Anterior cingulate cortex (tissue), 58 donors: ENCODE measurements at regions not wholly inside any gene's neighbourhood (a gene's known extent, or its start where the extent isn't known, plus 50 kb on each side); places are given as distances from the start of the nearest gene placed in this dataset.

Experiments
- DNase-seq, 58 donors: peaks; one replicate each; lab custom pipeline; 2025; lab: John Stamatoyannopoulos, UW

DNA sequence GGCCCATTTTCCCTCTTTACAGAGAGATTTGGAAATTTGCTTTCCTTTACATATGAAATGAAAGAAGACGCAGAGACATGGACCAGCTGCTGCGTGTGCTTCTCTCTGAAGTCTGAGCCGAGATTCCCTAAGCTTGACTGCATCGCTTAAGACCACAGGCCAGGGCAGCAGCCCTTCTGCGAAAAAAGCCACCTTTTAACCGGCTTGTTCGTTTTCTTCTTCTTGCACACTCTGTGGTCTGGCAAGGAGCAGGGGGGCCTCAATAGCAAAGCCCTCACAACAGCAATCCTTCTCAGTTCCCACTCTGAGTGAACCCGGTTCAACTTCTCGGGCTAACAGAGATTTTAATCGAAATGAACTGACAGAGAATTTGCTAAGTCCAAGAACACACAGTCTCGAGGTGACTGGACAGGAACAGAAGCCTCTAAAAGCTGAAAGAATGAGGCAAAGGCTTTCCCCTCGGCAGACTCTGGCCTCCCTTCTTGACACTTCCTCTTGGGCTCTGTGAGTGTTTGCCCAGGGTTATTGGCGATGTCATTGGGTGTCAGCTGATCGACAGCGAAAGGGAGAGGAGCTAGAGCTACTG, 512.9 kb upstream of the KLF4 start:
- no peak for DNase-seq

DNA sequence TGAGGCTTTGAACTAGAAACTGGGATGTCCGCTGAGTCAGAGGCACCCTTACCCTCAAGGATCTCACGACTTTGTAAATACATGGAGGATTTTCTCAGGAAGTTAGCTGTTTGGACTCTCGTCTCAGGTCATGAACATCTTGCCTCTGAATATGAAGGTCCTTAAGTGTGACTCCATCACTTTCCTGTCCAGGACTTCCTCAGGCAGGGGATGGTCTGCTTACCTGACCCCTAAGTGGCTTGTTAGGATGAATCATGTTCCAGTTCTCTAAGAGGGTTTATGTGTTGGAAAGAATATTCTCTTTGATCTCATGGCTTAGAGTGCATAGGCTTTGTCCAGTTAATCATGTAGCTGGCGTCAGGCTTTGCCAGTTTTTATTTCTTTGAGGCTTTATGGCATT, 511.7 kb upstream of the KLF4 start:
- no peak for DNase-seq

DNA sequence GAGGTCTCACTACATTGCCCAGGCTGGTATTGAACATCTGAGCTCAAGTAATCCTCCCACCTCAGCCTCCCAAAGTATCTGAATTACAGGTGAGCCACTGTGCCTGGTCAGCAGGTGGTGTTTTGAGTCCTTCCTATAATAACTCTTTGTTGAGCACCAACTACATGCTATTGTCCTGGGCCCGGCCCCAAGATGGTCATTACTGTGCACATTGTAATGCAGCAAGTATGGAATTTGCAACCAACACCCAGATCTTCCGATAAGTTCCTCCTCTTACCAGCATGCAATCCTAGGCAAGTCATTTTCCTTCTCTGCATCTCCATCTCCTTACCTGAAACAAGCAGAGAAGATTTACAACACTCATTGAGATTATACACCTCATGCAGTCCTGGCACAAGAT, 510.3 kb upstream of the KLF4 start:
- DNase-seq = no peak

DNA sequence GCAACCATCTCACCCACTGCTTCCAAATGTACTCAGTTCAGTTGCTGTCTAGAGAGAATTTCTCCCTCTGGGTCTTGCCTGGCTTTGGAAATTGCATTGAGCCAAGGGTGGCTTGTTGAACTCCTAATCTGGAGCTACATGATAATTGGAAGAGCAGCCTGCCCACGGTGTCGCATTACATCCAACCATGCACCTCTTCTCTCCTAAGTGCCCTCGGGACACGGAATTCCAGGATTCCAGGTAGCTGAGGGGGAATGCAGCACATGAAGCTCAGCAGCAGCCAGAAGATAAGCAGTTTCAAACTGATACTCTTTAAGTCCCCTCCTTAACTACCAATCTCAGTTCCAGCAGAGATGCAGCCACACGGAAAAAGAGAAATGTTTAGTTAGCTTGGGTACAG, 509.4 kb upstream of the KLF4 start:
- no peak for DNase-seq

DNA sequence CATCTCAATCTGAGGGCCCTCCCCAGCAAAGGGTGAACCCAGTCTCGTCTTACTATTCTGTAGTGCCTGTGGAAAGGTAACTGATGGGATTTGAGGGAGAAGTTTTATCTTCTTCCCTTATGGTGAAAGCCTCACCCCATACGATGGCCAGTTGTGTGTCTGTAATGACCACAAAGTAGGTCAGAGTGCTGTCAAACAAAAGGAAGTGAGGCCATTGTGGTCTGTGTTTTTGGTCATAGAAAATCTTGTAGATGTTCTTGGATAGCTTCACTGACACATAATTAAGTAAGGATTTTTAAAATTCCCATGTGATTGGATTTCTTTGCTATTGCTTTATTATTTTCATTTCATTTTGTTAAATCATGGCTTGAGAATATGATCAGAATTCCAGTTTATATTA, 505.1 kb upstream of the KLF4 start:
- DNase-seq = no peak

DNA sequence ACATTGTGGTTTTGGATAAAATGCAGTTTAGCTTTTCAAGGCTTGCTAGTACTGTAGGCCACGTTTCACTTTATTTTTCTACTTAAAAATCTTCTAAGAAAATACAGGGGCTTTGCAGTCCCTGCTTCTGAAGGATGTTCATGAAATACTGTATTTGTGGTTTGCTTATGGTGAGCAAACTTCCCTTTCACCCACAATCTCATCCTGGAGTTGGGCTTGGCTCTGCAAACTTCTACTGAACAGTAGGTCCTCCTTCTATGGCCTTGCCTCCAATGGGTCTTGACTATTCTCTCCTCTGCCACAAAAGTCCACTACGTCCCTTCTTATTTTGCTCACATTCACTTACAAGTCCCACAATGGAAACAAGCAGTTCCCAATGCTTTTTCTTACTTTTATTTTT, 502.7 kb upstream of the KLF4 start:
- DNase-seq = no peak

DNA sequence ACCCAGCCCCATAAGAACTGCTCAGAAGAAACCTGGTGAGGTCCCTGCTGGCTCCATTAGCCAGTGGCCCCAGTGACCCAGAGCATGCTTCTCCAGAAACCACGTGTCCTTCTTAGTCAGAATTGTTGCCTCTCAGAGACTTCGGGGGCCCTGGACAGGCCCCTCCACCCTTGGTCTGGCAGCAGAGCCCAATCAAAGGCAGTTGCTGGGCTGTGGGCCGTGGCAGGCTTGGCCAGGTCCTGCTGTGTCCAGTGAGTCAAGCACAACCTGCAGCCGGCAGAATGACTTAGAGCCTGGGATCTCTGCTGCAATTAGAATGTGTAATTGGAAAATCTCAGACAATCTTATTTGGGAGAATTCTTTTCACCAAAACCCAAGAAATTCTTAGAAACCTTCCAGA, 502.0 kb upstream of the KLF4 start:
- peak in 21 of 58 donors; percentile 2 to 62 (median 13) for DNase-seq

DNA sequence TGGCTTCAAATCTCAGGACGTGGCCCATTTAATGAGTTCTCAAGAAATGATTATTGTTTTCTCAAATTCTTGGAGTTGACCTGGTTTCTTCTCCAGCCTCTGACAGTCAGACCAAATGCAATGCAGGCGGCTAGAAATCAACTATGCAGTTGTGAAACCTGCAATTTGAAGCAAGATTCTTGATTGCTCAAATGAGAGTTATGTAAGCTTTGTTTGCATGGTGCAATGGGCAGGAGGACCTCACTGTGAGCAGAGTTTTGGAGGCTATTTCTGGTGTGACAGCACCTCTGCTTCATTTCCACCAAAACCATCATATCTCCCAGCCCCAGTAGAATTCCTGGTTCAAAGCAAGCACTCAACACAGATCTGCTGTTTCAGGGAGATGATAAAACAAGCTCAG, 500.0 kb upstream of the KLF4 start:
- no peak for DNase-seq

DNA sequence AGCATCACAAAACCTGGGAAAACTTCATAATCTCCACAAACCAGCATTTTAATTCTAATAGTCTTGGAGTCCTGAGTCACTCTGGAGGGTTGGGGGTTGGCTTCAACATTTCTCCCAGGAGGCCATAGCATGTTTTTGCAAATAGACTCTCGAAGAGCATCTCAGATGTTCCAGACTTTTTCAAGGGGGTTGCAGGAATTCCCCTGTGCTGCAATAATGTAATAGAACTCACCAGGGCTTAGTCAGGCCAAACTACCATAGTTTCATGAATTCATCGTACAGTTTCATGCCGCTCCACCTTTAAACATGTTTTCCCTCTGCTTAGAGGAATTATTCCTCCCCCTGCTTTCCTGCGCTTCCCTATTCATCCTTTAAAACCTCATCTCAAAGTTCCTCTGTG, 499.5 kb upstream of the KLF4 start:
- DNase-seq = no peak

DNA sequence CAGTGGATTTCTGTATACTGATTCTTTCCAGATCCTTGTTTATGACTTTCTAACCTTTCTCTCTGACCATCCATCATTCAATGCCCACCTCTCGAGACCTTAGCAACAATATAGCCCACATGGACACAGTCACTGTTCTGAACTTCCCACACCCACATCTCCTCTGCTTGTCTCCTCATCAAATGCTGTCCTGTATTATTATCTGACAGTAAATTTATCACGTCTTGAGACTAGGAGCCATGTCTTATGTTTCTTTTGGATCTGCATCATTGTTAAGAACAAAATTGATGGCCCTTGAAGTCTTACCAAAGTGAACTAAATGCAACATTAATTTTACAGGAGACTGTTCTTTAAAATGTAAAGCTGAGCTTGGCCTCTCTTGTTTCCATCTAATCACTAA, 495.4 kb upstream of the KLF4 start:
- DNase-seq = no peak

DNA sequence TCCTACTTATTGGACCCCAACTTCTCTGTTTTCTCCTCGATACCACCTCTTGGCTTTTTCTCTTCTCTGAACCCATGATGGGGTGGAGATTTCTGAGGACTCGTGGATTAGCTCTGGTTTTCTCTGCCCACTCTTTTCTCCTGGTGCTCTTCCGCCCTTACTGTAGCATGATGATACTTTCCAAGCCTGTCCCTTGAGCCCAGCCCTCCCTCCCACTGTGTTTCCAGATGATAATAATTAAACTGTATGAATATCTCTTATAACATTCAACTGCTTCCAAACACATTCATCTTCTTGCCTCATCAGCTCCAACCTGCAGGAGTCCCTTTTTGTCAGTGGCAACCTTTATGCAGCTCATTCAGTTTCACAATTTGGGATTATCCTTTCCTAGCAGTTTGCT, 494.2 kb upstream of the KLF4 start:
- no peak for DNase-seq

DNA sequence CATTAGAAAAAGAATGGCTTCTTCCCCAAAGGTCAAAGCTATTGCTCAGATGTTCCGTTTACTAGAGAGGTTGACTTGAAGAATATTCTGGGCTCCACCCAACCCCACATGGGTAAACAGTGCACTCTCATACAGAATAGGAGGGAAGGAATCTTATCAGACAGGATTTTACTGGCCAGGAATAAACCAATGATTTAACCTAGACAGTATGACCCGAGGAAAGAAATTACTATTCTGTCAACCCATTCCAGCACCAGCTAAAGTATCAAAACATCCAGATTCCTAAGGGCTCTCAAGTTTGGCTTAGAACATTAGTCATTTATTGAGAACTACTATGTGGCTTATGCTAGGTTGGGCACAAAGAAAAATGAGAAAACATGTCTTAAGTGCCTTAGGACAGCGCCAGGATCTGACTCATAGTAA, 493.6 kb upstream of the KLF4 start:
- DNase-seq = no peak

DNA sequence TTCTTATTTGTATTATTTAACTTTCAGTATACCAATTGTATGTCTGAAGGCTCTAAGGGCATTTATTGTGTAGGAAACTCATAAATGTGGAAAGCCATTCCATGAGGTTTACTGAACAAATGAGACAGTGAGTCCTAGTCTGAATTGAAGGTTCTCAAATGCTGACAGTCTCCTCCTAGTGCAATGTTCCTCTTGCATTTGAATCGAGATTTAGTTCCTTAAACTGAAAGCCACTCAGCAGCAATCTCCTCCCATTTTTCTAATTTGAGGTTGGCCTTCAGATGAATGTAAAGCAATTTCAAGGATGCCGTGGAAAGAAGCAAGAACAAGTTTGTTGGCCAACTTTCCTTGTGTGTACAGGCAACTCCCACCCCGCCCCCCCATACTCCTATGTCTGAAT, 493.2 kb upstream of the KLF4 start:
- no peak for DNase-seq

DNA sequence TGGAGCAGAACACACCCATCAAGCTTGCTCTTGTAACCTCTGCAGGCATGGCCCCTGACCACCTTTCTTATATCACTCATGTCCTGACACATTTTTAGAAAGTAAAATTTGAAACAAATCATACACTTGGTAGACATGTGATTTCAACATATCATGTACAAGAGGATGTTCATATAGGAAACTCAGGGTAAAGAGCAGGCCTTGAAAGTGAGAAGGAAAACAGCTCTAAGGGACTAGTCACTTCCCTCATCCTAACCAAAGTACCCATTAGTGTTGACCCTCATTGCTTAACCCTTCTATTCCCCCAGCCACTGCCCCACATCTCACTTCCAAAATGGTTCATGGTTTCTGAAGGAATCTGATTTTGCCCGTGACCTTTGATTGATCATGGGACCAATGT, 492.4 kb upstream of the KLF4 start:
- DNase-seq = no peak

DNA sequence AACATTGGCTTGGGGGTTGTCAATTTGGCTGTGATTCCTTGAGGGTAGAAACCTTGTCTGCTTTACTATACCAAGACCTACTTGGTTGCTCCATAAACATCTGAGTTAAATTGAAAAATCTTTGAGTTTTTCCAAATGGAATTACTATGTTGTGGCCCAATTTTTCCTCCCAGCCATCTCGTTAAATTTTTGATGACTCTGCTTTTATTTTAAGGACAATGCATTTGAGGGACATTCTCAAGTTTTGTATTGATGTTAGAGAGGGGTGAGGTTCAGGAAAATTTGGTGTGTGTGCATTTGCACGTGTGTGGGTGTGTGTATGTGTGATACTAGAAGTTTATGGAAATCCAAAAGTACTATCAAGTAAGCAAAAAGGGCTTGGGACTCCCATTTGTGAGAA, 491.4 kb upstream of the KLF4 start:
- no peak for DNase-seq

DNA sequence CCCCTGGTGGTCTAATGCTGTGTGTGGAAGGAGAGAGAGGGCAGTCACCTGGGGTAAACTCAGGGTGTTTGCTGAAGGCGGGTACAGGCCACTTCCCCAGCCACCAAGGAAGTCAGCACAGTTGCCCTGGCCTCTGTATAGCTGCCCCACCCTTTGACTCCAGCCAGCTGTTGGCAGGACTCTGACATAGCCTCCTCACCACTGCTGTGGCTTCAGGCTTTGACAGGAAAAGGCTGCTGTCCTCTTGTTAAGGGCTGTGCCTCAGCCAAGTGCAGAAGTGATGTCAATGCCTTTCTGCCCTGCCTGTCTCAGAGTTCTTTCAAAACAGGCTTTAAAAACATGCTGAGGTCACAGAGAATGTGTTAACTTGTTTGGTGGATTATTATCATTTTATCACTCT, 487.2 kb upstream of the KLF4 start:
- no peak for DNase-seq

DNA sequence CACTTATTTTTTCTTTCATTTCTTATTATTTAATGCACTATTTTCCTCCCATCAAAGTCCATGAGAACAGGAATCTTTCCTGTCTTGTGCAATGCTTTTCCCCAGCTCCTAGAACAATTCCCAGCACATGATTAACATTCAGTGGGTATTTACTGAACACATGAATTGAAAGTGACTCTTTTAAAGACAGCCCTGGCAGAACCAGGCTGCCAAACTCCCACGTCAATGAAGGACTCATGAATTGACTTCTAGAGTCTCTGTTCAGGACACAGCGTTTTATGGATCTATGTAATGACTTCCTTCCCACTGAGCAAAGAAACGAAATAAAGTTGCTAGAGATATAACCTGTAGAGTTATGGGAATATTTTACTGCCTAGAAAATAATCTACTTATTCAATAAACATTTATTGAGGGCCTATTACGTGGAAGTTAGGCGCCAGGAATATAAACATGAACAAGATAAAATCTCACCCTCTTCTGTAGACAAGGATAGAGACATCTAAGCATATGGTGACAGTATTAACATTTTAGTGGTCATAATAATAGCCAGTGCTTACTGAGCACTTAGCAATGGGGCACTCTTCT, 485.9 kb upstream of the KLF4 start:
- DNase-seq = peak in 1 of 58 donors; percentile 1

DNA sequence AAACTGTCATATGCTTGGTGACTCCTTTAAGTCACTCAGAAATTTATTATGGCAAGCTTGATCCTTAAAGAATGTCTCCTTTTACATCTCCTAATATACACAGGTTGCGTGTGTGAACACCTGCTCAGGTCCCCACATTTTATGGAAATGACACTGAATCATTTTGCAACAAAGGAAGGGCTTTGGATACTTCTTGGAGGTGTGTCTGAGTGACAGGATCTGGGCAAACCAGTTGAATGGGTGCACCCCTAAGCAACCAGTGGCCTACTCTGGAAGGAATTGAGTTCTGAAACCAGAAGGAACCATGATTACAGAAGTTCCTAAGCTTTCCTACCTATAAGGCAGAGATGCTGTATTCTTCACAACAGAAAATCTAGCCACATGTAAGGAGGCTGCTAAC, 483.9 kb upstream of the KLF4 start:
- DNase-seq = no peak

DNA sequence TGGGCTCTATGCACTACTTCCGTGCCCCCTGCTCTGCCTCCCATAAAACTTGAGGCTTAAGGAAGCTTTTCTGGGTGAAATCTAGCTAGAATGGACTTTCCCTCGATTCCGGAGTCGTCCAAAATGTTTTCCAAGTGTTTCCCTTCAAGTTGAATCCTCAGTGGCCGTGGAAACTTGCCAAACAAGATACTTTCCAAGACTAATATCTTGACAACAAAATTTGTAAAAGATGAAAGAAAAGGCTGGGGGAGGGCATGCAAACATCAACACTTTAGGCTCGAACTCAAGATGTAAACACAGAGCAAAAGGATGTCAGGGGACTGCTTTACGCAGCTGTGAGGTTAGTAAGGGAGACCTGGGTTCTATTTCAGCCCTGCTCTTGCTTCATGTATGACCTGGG, 482.8 kb upstream of the KLF4 start:
- DNase-seq = no peak

DNA sequence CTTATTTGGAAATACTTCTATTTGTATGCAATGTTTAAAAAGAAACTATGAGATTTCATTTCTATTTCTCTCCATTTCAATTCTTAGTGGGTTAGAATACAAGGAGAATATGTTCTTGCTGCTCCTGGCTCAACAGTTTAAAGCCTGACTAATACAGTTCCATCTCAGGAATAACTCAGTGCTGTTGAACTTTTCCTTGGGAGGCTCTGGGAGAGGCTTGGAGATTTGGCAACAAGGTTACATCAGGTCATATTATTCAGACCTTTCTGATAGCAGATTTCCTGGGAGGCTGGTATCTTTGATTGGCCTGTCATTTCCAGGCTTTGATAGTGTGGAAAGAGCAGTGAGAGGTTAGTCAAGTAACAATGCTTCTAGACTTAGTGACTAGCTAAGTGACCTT, 481.7 kb upstream of the KLF4 start:
- DNase-seq = no peak

DNA sequence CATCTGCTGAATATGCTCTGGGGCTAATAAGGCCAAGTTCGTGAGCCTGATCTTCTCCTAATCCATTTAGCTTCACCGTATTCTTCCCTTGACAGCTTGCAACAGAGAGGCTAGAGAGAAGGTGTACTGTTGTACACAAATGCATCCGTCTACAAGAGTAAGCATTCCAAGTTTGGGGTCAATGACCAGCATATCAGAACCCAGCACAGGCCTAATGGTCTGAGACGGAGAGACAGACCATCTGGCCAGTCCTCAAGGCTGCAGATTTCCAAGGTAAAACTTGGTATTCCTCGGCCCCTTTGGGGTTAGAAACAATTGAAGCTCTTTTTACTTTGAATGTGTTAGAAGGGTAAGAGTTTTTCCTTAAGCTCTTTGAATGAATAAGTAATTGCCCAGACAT, 481.2 kb upstream of the KLF4 start:
- no peak for DNase-seq

DNA sequence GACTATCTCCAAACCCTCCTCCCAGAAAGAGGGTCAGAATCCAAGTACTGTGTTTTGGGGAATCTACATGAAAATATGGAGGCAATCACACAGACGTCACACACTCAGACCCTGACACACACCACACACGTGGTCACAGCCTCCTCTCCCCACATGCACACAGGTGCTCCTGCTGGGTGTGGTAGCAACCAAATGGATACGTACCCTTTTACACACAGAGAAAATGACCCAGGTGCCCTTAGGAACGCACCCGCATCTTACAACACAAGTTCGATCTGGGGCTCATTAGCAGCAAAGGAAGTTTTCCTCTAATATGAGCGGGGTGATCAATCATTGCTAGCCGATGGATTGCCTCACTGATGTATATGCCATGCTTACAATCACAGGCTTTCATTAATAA, 480.2 kb upstream of the KLF4 start:
- no peak for DNase-seq

DNA sequence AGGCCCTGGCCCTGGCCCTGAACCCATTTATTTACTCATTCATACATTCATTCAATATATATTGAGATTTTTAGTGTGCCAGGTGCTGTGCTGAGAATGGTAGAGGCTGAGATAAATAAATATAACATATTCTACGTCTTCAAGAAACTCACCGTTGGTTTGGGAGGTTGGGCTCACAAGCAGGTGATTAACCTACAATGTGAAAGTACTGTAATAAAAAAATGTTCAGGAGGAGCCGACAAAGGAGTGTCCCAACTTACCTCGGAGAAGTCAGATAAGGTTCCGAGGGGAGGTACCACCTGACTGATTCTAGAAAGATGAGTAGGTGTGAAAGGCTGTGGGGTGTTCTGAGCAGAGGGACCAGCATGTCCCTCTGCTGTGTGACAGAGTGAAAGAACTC, 479.6 kb upstream of the KLF4 start:
- DNase-seq = no peak
